Glomerular endothelial cell (primary cell): ENCODE measurements at regions not wholly inside any gene's neighbourhood (a gene's known extent, or its start where the extent isn't known, plus 50 kb on each side); places are given as distances from the start of the nearest gene placed in this dataset.

Source experiments
- DNase-seq: peaks from one replicate; pipeline ENCODE4 v3.0.0-alpha.2; 2011; ENCODE audit warnings: low read depth, low spot score; ENCODE audit errors: extremely low read depth

GRCh38 chr19:32138416-32138815 lies 207.0 kb upstream of the ZNF507 start:
- DNase-seq = no peak

- DNase-seq = no peak
Observed at GRCh38 chr19:32141840-32142511, 203.4 kb upstream of the ZNF507 start.

GRCh38 chr19:32146664-32147063 lies 198.7 kb upstream of the ZNF507 start:
- no peak for DNase-seq

GRCh38 chr19:32150605-32151004 lies 194.8 kb upstream of the ZNF507 start:
- DNase-seq = no peak

- no peak for DNase-seq
Observed at GRCh38 chr19:32154418-32154817, 191.0 kb upstream of the ZNF507 start.

- no peak for DNase-seq
Observed at GRCh38 chr19:32164384-32164992, 180.9 kb upstream of the ZNF507 start.

- no peak for DNase-seq
Observed at GRCh38 chr19:32165141-32165540, 180.3 kb upstream of the ZNF507 start.

- DNase-seq = no peak
Observed at GRCh38 chr19:32165750-32166149, 179.7 kb upstream of the ZNF507 start.

GRCh38 chr19:32166238-32166637 lies 179.2 kb upstream of the ZNF507 start:
- DNase-seq = no peak

GRCh38 chr19:32168111-32168510 lies 177.3 kb upstream of the ZNF507 start:
- no peak for DNase-seq

GRCh38 chr19:32168606-32169005 lies 176.8 kb upstream of the ZNF507 start:
- DNase-seq = no peak

- DNase-seq = no peak
Observed at GRCh38 chr19:32171719-32172151, 173.7 kb upstream of the ZNF507 start.

- DNase-seq = no peak
Observed at GRCh38 chr19:32172566-32173160, 172.7 kb upstream of the ZNF507 start.

- no peak for DNase-seq
Observed at GRCh38 chr19:32173836-32174235, 171.6 kb upstream of the ZNF507 start.

GRCh38 chr19:32174386-32175113 lies 170.9 kb upstream of the ZNF507 start:
- no peak for DNase-seq

- no peak for DNase-seq
Observed at GRCh38 chr19:32176591-32176990, 168.8 kb upstream of the ZNF507 start.

GRCh38 chr19:32177686-32178085 lies 167.7 kb upstream of the ZNF507 start:
- DNase-seq = no peak

GRCh38 chr19:32178401-32178800 lies 167.0 kb upstream of the ZNF507 start:
- no peak for DNase-seq

- DNase-seq = no peak
Observed at GRCh38 chr19:32178956-32179355, 166.5 kb upstream of the ZNF507 start.

GRCh38 chr19:32181216-32181920 lies 164.0 kb upstream of the ZNF507 start:
- DNase-seq = no peak
